ENCODE measurements at regions not wholly inside any gene's neighbourhood (a gene's known extent, or its start where the extent isn't known, plus 50 kb on each side); places are given as distances from the start of the nearest gene placed in this dataset.

GRCh38 chr5:8845296-8845695 lies 700.6 kb downstream of the SEMA5A start:
- no peak overlapping the region for H3K4me3 ChIP-seq
- no peak overlapping the region for H3K27ac ChIP-seq
- intact Hi-C loops (cut with DNase I), result no loop called here
- WGBS, 2 donors, result 65 to 86% methylated on average over 5 of the region's 5 CpGs
- no peaks in the 10 kb centered on the region for H3K36me3 ChIP-seq
- H3K9me3 ChIP-seq, result no peaks in the 10 kb centered on the region
- TF ChIP-seq EP300 (IDR thresholded peaks at IDR 0.05), result no peak
- DNase-seq, result no peak
- H3K4me1 ChIP-seq, result no peaks in the 10 kb centered on the region
- H3K27me3 ChIP-seq, result no peaks in the 10 kb centered on the region

GRCh38 chr5:8848366-8848765 lies 697.5 kb downstream of the SEMA5A start:
- intact Hi-C loops (cut with DNase I), result no loop called here
- no peaks in the 10 kb centered on the region for H3K27me3 ChIP-seq
- no peak for DNase-seq
- no peaks in the 10 kb centered on the region for H3K9me3 ChIP-seq
- 83 to 94% methylated on average over 7 of the region's 7 CpGs for WGBS, 2 donors
- H3K4me1 ChIP-seq, result no peaks in the 10 kb centered on the region
- TF ChIP-seq POLR2A (IDR thresholded peaks at IDR 0.05), result no peak
- TF ChIP-seq POLR2AphosphoS5 (IDR thresholded peaks at IDR 0.05), result no peak
- TF ChIP-seq CTCF (IDR thresholded peaks at IDR 0.05), result no peak
- no peak for TF ChIP-seq EP300 (IDR thresholded peaks at IDR 0.05)
- H3K4me3 ChIP-seq, result no peak overlapping the region
- H3K27ac ChIP-seq, result no peak overlapping the region
- no peaks in the 10 kb centered on the region for H3K36me3 ChIP-seq

GRCh38 chr5:8848997-8849594 lies 696.8 kb downstream of the SEMA5A start:
- H3K27me3 ChIP-seq, result no peaks in the 10 kb centered on the region
- WGBS, 2 donors, result 84 to 88% methylated on average over 3 of the region's 3 CpGs

DNA sequence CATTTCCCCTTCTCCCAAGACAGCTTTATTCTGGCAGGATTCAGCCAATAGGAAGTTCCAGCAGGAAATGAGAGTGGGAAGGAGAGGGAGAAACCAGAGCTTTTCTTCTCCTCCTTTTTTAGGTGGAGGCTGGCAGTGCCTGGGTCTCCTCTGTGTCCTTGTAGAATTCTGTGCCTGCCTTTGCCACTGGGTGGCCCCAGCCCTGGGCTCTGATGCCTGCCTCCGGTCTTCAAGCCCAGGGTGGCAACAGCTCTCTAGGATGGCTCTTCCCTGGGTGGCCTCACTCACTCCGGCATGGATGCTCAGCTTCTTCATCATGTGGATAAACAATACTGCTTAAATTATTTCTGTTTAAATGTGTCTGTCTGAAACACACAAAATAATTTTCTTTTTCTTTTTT lies 694.8 kb downstream of the SEMA5A start:
- no peak overlapping the region for H3K4me3 ChIP-seq
- WGBS, 2 donors, result 82 to 85% methylated on average over 2 of the region's 2 CpGs
- no peak for DNase-seq
- no peaks in the 10 kb centered on the region for H3K36me3 ChIP-seq
- H3K9me3 ChIP-seq, result no peaks in the 10 kb centered on the region
- TF ChIP-seq POLR2AphosphoS5 (IDR thresholded peaks at IDR 0.05), result no peak
- no peak for TF ChIP-seq CTCF (IDR thresholded peaks at IDR 0.05)
- TF ChIP-seq EP300 (IDR thresholded peaks at IDR 0.05), result no peak
- H3K27ac ChIP-seq, result no peak overlapping the region
- intact Hi-C loops (cut with DNase I), result no loop called here
- no peaks in the 10 kb centered on the region for H3K27me3 ChIP-seq
- no peaks in the 10 kb centered on the region for H3K4me1 ChIP-seq

More at GRCh38 chr5:8848997-8849594, 696.8 kb downstream of the SEMA5A start:
- TF ChIP-seq POLR2A (IDR thresholded peaks at IDR 0.05) (no peak), POLR2AphosphoS5 (IDR thresholded peaks at IDR 0.05) (no peak), CTCF (IDR thresholded peaks at IDR 0.05) (no peak), EP300 (IDR thresholded peaks at IDR 0.05) (no peak)
- intact Hi-C loops (cut with DNase I), result no loop called here
- no peaks in the 10 kb centered on the region for H3K4me1 ChIP-seq
- H3K27ac ChIP-seq, result no peak overlapping the region
- no peaks in the 10 kb centered on the region for H3K36me3 ChIP-seq
- H3K9me3 ChIP-seq, result no peaks in the 10 kb centered on the region
- no peak for DNase-seq
- no peak overlapping the region for H3K4me3 ChIP-seq

- WGBS, 2 donors, result 43 to 44% methylated on average over 2 of the region's 2 CpGs
- no peak for DNase-seq
- no peaks in the 10 kb centered on the region for H3K4me1 ChIP-seq
Observed at GRCh38 chr5:8857051-8857450, 688.8 kb downstream of the SEMA5A start.

More at GRCh38 chr5:8857051-8857450, 688.8 kb downstream of the SEMA5A start:
- intact Hi-C loops (cut with DNase I), result no loop called here
- TF ChIP-seq CTCF (IDR thresholded peaks at IDR 0.05) (no peak), EP300 (IDR thresholded peaks at IDR 0.05) (no peak), POLR2AphosphoS5 (IDR thresholded peaks at IDR 0.05) (no peak), POLR2A (IDR thresholded peaks at IDR 0.05) (no peak)
- no peak overlapping the region for H3K27ac ChIP-seq
- no peaks in the 10 kb centered on the region for H3K36me3 ChIP-seq
- no peaks in the 10 kb centered on the region for H3K9me3 ChIP-seq
- H3K27me3 ChIP-seq, result no peaks in the 10 kb centered on the region
- H3K4me3 ChIP-seq, result no peak overlapping the region
